NB4 (cell line): ENCODE measurements at regions not wholly inside any gene's neighbourhood (a gene's known extent, or its start where the extent isn't known, plus 50 kb on each side); places are given as distances from the start of the nearest gene placed in this dataset.
"Not testable (repeated sequence)": the region's sequence is repeated elsewhere in the genome, so short reads cannot be mapped to it uniquely, and the experiment has no call there.

Source experiments
- DNase-seq: peaks from one replicate; pipeline ENCODE4 v3.0.0; 2010; ENCODE audit warnings: low read depth
- H3K4me3 ChIP-seq: one replicate; pipeline ENCODE4 v1.5.1; 2011; ENCODE audit warnings: mild to moderate bottlenecking, low read depth, low read length, moderate library complexity
- CTCF ChIP-seq: IDR thresholded peaks from one replicate; pipeline ENCODE4 v1.5.1; 2012; ENCODE audit warnings: low read depth, low read length
- MAX ChIP-seq: IDR thresholded peaks from 2 replicates; pipeline ENCODE4 v1.6.1; 2011; ENCODE audit warnings: low read depth, low read length
- MYC ChIP-seq: IDR thresholded peaks from 2 replicates; pipeline ENCODE4 v1.6.1; 2011; ENCODE audit warnings: low read depth, low read length
- POLR2A ChIP-seq: IDR thresholded peaks from 2 replicates; pipeline ENCODE4 v1.6.1; 2011; ENCODE audit warnings: mild to moderate bottlenecking; ENCODE audit not compliant: insufficient read length; ENCODE audit errors: extremely low read depth

GRCh38 chr12:105887131-105887530, 251.6 kb downstream of the NUAK1 start:
- TF ChIP-seq CTCF (no peak), POLR2A (no peak), MAX (no peak), MYC (no peak)
- no peak for DNase-seq
- no peak overlapping the region for H3K4me3 ChIP-seq

GRCh38 chr12:105888696-105889095, 250.1 kb downstream of the NUAK1 start:
- no peak overlapping the region for H3K4me3 ChIP-seq
- no peak for DNase-seq
- TF ChIP-seq MAX (no peak), CTCF (no peak), MYC (no peak), POLR2A (no peak)

GRCh38 chr12:105892362-105892910, 246.3 kb downstream of the NUAK1 start:
- no peak for DNase-seq
- no peak overlapping the region for H3K4me3 ChIP-seq
- no peak for TF ChIP-seq MAX
- TF ChIP-seq CTCF: no peak
- no peak for TF ChIP-seq POLR2A
- TF ChIP-seq MYC: no peak

GRCh38 chr12:105895197-105895832, 243.4 kb downstream of the NUAK1 start:
- DNase-seq, H3K4me3 ChIP-seq: not testable (repeated sequence)

- TF ChIP-seq POLR2A (no peak), CTCF (no peak), MYC (no peak), MAX (no peak)
- DNase-seq: no peak
- H3K4me3 ChIP-seq: no peak overlapping the region
These were observed 241.4 kb downstream of the NUAK1 start for GRCh38 chr12:105897311-105897725.

GRCh38 chr12:105898271-105898670, 240.5 kb downstream of the NUAK1 start:
- DNase-seq: not testable (repeated sequence)

GRCh38 chr12:105899589-105899988, 239.2 kb downstream of the NUAK1 start:
- no peak overlapping the region for H3K4me3 ChIP-seq
- peak; percentile 10 for DNase-seq

More at GRCh38 chr12:105898271-105898670, 240.5 kb downstream of the NUAK1 start:
- not testable (repeated sequence) for H3K4me3 ChIP-seq

More at GRCh38 chr12:105899589-105899988, 239.2 kb downstream of the NUAK1 start:
- no peak for TF ChIP-seq MYC
- TF ChIP-seq MAX: no peak
- no peak for TF ChIP-seq CTCF
- no peak for TF ChIP-seq POLR2A
